Skeletal muscle tissue (tissue), 3 donors: ENCODE measurements at regions not wholly inside any gene's neighbourhood (a gene's known extent, or its start where the extent isn't known, plus 50 kb on each side); places are given as distances from the start of the nearest gene placed in this dataset.

Source experiments
- H3K27ac ChIP-seq: one replicate; pipeline ENCODE4 v1.7.0; 2013; ENCODE audit warnings: mild to moderate bottlenecking, low read depth, low read length, inconsistent platforms
- H3K27me3 ChIP-seq, 3 donors: one replicate each; pipeline ENCODE4 v1.7.0; 2013; ENCODE audit warnings: low read length in 3 of 3; ENCODE audit not compliant: control insufficient read depth in 3 of 3, insufficient read depth in 3 of 3
- H3K36me3 ChIP-seq, 3 donors: one replicate each; pipeline ENCODE4 v1.7.0; 2013; ENCODE audit warnings: low read length in 3 of 3; ENCODE audit not compliant: control insufficient read depth in 3 of 3, insufficient read depth in 3 of 3
- H3K4me1 ChIP-seq, 3 donors: one replicate each; pipeline ENCODE4 v1.7.0; 2013; ENCODE audit warnings: low read length in 3 of 3, mild to moderate bottlenecking in 3 of 3; ENCODE audit not compliant: control insufficient read depth in 3 of 3, insufficient read depth in 3 of 3
- H3K4me3 ChIP-seq, 3 donors: one replicate each; pipeline ENCODE4 v1.7.0; 2013; ENCODE audit warnings: low read length in 3 of 3
- H3K9ac ChIP-seq, 3 donors: one replicate each; pipeline ENCODE4 v1.7.0; 2013; ENCODE audit warnings: low read length in 3 of 3, mild to moderate bottlenecking in 3 of 3, moderate library complexity in 2 of 3, low read depth in 1 of 3
- H3K9me3 ChIP-seq, 3 donors: one replicate each; pipeline ENCODE4 v1.7.0; 2013; ENCODE audit warnings: low read length in 3 of 3; ENCODE audit not compliant: control insufficient read depth in 3 of 3
- donor health status: Osteomylitis.

- peaks cover 0 to 3% (median 2%) of the 10 kb centered on the region in 3 donors for H3K9me3 ChIP-seq
- no peaks in the 10 kb centered on the region for H3K27me3 ChIP-seq
- H3K9ac ChIP-seq = no peak overlapping the region
- H3K27ac ChIP-seq = no peak overlapping the region
- H3K4me1 ChIP-seq = no peaks in the 10 kb centered on the region
- no peaks in the 10 kb centered on the region for H3K36me3 ChIP-seq
- no peak overlapping the region for H3K4me3 ChIP-seq
These were observed 361.7 kb downstream of the ANKRD7 start for GRCh38 chr7:118586248-118586647.

GRCh38 chr7:118590107-118590506 is 365.6 kb downstream of the ANKRD7 start:
- no peaks in the 10 kb centered on the region for H3K36me3 ChIP-seq
- H3K9me3 ChIP-seq = peaks cover 0 to 3% (median 2%) of the 10 kb centered on the region in 3 donors
- no peak overlapping the region for H3K9ac ChIP-seq
- H3K27ac ChIP-seq = no peak overlapping the region
- H3K4me3 ChIP-seq = no peak overlapping the region
- no peaks in the 10 kb centered on the region for H3K4me1 ChIP-seq
- H3K27me3 ChIP-seq = no peaks in the 10 kb centered on the region

DNA sequence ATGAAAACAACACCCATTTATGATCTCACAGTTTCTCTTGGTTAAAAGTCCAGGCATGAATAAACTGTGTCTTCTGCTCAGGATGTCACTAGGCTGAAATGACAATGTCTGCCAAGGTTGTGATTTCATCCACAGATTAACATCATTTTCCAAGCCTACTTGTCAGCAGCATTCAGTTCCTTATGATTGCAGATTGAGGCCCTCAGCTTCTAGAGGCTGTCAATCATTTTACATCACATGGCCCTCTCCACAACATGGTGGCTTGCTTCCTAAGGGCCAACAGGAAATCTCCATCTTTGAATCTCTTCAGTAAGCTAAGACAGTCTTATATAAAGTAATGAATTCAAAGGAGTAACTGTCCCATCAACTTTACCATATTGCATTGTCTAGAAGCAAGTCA is 377.6 kb downstream of the ANKRD7 start:
- H3K4me1 ChIP-seq = no peaks in the 10 kb centered on the region
- no peaks in the 10 kb centered on the region for H3K36me3 ChIP-seq

GRCh38 chr7:118606602-118607001 is 382.1 kb downstream of the ANKRD7 start:
- Histone ChIP-seq H3K4me3 (no peak overlapping the region), H3K27me3 (no peaks in the 10 kb centered on the region), H3K27ac (no peak overlapping the region), H3K9me3 (no peaks in the 10 kb centered on the region), H3K4me1 (no peaks in the 10 kb centered on the region), H3K9ac (no peak overlapping the region), H3K36me3 (no peaks in the 10 kb centered on the region)

More for the DNA sequence above, 377.6 kb downstream of the ANKRD7 start:
- no peaks in the 10 kb centered on the region for H3K27me3 ChIP-seq
- no peak overlapping the region for H3K9ac ChIP-seq
- H3K4me3 ChIP-seq = no peak overlapping the region
- no peak overlapping the region for H3K27ac ChIP-seq
- H3K9me3 ChIP-seq = no peaks in the 10 kb centered on the region

DNA sequence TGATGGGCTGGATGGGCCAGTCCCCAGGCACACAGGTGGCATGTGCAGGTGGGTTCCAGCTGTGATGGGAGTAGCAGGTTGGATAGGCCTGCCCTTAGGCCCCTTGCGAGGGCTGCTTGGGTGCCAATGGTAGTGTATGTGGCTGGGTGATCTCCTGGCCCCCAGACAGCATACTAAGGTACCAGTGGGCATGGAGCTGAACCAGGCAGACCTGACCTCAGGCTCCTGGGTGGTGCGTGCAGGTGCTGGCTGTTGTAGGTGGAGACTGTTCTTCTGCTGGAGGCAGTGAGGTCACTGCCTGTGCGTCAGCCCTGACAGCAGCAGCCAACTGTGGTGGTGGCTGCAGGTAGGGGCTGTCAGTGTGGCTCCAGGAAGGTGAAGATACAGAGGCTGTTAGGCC is 384.7 kb downstream of the ANKRD7 start:
- H3K9ac ChIP-seq = no peak overlapping the region
- no peak overlapping the region for H3K27ac ChIP-seq
- no peaks in the 10 kb centered on the region for H3K36me3 ChIP-seq
- no peaks in the 10 kb centered on the region for H3K9me3 ChIP-seq
- H3K4me1 ChIP-seq = no peaks in the 10 kb centered on the region
- no peaks in the 10 kb centered on the region for H3K27me3 ChIP-seq
- no peak overlapping the region for H3K4me3 ChIP-seq

DNA sequence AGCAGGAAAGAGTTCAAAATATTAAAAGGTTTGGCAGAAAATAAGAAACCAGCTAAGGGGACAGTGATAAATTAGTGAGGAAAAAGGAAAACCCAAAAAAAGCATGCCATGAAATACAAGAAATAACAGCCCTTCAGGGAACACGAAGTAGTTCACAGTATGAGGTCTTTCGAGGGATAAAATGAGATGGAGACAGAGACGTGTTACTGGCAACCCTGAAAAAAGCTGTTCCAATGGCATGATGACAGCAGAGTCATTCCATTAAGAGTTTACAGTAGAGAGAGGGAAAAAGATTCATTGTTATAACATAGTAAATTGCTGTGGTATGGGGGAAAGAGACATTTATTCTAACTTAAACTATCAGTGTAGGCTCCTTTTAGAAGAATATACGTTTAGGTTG is 391.2 kb downstream of the ANKRD7 start:
- no peaks in the 10 kb centered on the region for H3K36me3 ChIP-seq
- no peak overlapping the region for H3K9ac ChIP-seq
- H3K27ac ChIP-seq = no peak overlapping the region
- H3K4me3 ChIP-seq = no peak overlapping the region
- no peaks in the 10 kb centered on the region for H3K4me1 ChIP-seq
- no peaks in the 10 kb centered on the region for H3K9me3 ChIP-seq
- no peaks in the 10 kb centered on the region for H3K27me3 ChIP-seq

DNA sequence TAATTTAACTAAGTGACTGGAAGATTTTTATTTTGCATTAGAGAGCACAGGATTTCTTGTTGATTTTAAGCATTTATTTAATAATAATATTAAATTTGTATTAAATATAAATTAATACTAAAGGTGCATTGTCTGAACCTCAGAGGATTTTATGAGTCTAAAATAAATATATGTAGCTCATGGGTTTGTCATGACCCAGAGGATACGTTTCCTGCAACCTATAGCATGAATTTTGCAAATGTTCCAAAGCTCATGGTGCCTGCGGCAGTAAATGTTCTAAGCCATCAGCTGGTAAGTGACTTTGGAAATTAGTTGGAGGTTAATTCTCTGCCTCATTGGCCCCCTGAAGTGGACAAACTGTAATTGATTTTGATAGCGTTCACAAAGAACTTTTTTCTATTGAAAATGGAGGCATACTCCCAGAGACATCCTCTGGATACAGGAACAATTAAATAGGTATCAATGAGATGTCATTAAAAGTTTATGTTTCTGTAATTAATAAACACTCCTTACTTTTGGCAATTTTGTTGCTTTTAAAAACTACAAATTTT is 397.4 kb downstream of the ANKRD7 start:
- H3K9ac ChIP-seq = no peak overlapping the region
- H3K36me3 ChIP-seq = no peaks in the 10 kb centered on the region
- H3K9me3 ChIP-seq = peaks cover 0 to 2% (median under 1%) of the 10 kb centered on the region in 3 donors
- no peaks in the 10 kb centered on the region for H3K27me3 ChIP-seq
- H3K4me3 ChIP-seq = no peak overlapping the region
- H3K27ac ChIP-seq = no peak overlapping the region
- no peaks in the 10 kb centered on the region for H3K4me1 ChIP-seq

- Histone ChIP-seq H3K36me3 (no peaks in the 10 kb centered on the region), H3K9ac (no peak overlapping the region), H3K9me3 (peaks cover 2 to 6% (median 5%) of the 10 kb centered on the region in 3 donors), H3K4me1 (peaks cover 0 to under 1% (median 0%) of the 10 kb centered on the region in 3 donors), H3K27me3 (no peaks in the 10 kb centered on the region), H3K27ac (no peak overlapping the region), H3K4me3 (peak overlapping the region in 1 of 3 donors; percentile 1)
These were observed 402.2 kb downstream of the ANKRD7 start for GRCh38 chr7:118626739-118627138.

GRCh38 chr7:118627467-118627866 is 403.0 kb downstream of the ANKRD7 start:
- no peak overlapping the region for H3K4me3 ChIP-seq
- no peaks in the 10 kb centered on the region for H3K27me3 ChIP-seq
- H3K4me1 ChIP-seq = peaks cover 0 to 4% (median 0%) of the 10 kb centered on the region in 3 donors
- H3K9ac ChIP-seq = no peak overlapping the region
- H3K36me3 ChIP-seq = no peaks in the 10 kb centered on the region
- H3K27ac ChIP-seq = no peak overlapping the region
- peaks cover 2 to 6% (median 5%) of the 10 kb centered on the region in 3 donors for H3K9me3 ChIP-seq

- Histone ChIP-seq H3K27me3 (no peaks in the 10 kb centered on the region), H3K36me3 (no peaks in the 10 kb centered on the region), H3K4me1 (peaks cover 0 to 4% (median 0%) of the 10 kb centered on the region in 3 donors), H3K4me3 (no peak overlapping the region), H3K9me3 (peaks cover 2 to 6% (median 5%) of the 10 kb centered on the region in 3 donors), H3K9ac (no peak overlapping the region), H3K27ac (no peak overlapping the region)
These were observed 405.5 kb downstream of the ANKRD7 start for GRCh38 chr7:118629898-118630438.
